ENCODE measurements at regions not wholly inside any gene's neighbourhood (a gene's known extent, or its start where the extent isn't known, plus 50 kb on each side); places are given as distances from the start of the nearest gene placed in this dataset.

GRCh38 chr20:51202304-51202703, 179.4 kb upstream of the KCNG1 start:
- no peak for DNase-seq (ENCODE audit: low spot score)
- H3K4me3 ChIP-seq = no peak overlapping the region
- no peak overlapping the region for H3K27ac ChIP-seq
- TF ChIP-seq CTCF (IDR thresholded peaks at IDR 0.05) = no peak

- no peak for DNase-seq (ENCODE audit: low spot score)
- Histone ChIP-seq H3K27ac (no peak overlapping the region), H3K4me3 (no peak overlapping the region)
- TF ChIP-seq CTCF (IDR thresholded peaks at IDR 0.05) = no peak
Observed at GRCh38 chr20:51199920-51200319, 177.0 kb upstream of the KCNG1 start.

- no peak overlapping the region for H3K27ac ChIP-seq
Observed at GRCh38 chr20:51198876-51199523, 176.1 kb upstream of the KCNG1 start.

GRCh38 chr20:51198238-51198637, 175.3 kb upstream of the KCNG1 start:
- Histone ChIP-seq H3K4me3 (no peak overlapping the region), H3K27ac (no peak overlapping the region)
- DNase-seq (ENCODE audit: low spot score) = no peak
- no peak for TF ChIP-seq CTCF (IDR thresholded peaks at IDR 0.05)

More at GRCh38 chr20:51198876-51199523, 176.1 kb upstream of the KCNG1 start:
- H3K4me3 ChIP-seq = no peak overlapping the region
- no peak for DNase-seq (ENCODE audit: low spot score)
- no peak for TF ChIP-seq CTCF (IDR thresholded peaks at IDR 0.05)

GRCh38 chr20:51196991-51197651, 174.2 kb upstream of the KCNG1 start:
- TF ChIP-seq CTCF (IDR thresholded peaks at IDR 0.05) = no peak
- Histone ChIP-seq H3K27ac (no peak overlapping the region), H3K4me3 (no peak overlapping the region)
- no peak for DNase-seq (ENCODE audit: low spot score)

- no peak for DNase-seq (ENCODE audit: low spot score)
- TF ChIP-seq CTCF (IDR thresholded peaks at IDR 0.05) = no peak
- H3K27ac ChIP-seq = no peak overlapping the region
- no peak overlapping the region for H3K4me3 ChIP-seq
Observed at GRCh38 chr20:51195990-51196389, 173.1 kb upstream of the KCNG1 start.

GRCh38 chr20:51195419-51195901, 172.6 kb upstream of the KCNG1 start:
- Histone ChIP-seq H3K27ac (no peak overlapping the region), H3K4me3 (no peak overlapping the region)
- no peak for DNase-seq (ENCODE audit: low spot score)
- no peak for TF ChIP-seq CTCF (IDR thresholded peaks at IDR 0.05)

Data from coronary artery (tissue), 2 donors.